Glomerular visceral epithelial cell (primary cell): ENCODE measurements at regions not wholly inside any gene's neighbourhood (a gene's known extent, or its start where the extent isn't known, plus 50 kb on each side); places are given as distances from the start of the nearest gene placed in this dataset.
"Not testable (repeated sequence)": the region's sequence is repeated elsewhere in the genome, so short reads cannot be mapped to it uniquely, and the experiment has no call there.

ENCODE experiments used
- DNase-seq: peaks from one replicate; pipeline ENCODE4 v3.0.0-alpha.2; 2016; ENCODE audit errors: extremely low spot score

- no peak for DNase-seq
Measured at GRCh38 chr1:30126848-30127247, 596.5 kb downstream of the MATN1 start.

- DNase-seq = no peak
Measured at GRCh38 chr1:30125821-30126170, 597.6 kb downstream of the MATN1 start.

GRCh38 chr1:30125021-30125820 lies 598.2 kb downstream of the MATN1 start:
- DNase-seq = no peak

GRCh38 chr1:30123896-30124295 lies 599.5 kb downstream of the MATN1 start:
- DNase-seq = no peak

GRCh38 chr1:30123036-30123435 lies 600.3 kb downstream of the MATN1 start:
- no peak for DNase-seq

GRCh38 chr1:30120245-30121000 lies 603.0 kb downstream of the MATN1 start:
- no peak for DNase-seq

GRCh38 chr1:30117685-30118084 lies 605.7 kb downstream of the MATN1 start:
- no peak for DNase-seq

- peak; percentile 35 for DNase-seq
Measured at GRCh38 chr1:30111431-30111830, 612.0 kb downstream of the MATN1 start.

- no peak for DNase-seq
Measured at GRCh38 chr1:30110846-30111245, 612.5 kb downstream of the MATN1 start.

- no peak for DNase-seq
Measured at GRCh38 chr1:30109853-30110252, 613.5 kb downstream of the MATN1 start.

- DNase-seq = no peak
Measured at GRCh38 chr1:30108186-30108585, 615.2 kb downstream of the MATN1 start.

- peak; percentile 35 for DNase-seq
Measured at GRCh38 chr1:30106125-30106524, 617.3 kb downstream of the MATN1 start.

GRCh38 chr1:30104551-30104950 lies 618.8 kb downstream of the MATN1 start:
- no peak for DNase-seq

GRCh38 chr1:30103708-30104411 lies 619.5 kb downstream of the MATN1 start:
- no peak for DNase-seq

- no peak for DNase-seq
Measured at GRCh38 chr1:30102605-30103004, 620.8 kb downstream of the MATN1 start.

GRCh38 chr1:30101487-30102227 lies 621.7 kb downstream of the MATN1 start:
- DNase-seq = no peak

GRCh38 chr1:30101016-30101415 lies 622.4 kb downstream of the MATN1 start:
- DNase-seq = no peak

GRCh38 chr1:30100524-30100862 lies 622.9 kb downstream of the MATN1 start:
- no peak for DNase-seq

- no peak for DNase-seq
Measured at GRCh38 chr1:30099587-30100523, 623.5 kb downstream of the MATN1 start.

- DNase-seq = not testable (repeated sequence)
Measured at GRCh38 chr1:30097851-30098250, 625.5 kb downstream of the MATN1 start.

- no peak for DNase-seq
Measured at GRCh38 chr1:30095451-30096025, 627.8 kb downstream of the MATN1 start.
